Stimulated activated memory B cell treated with anti-CD40 and anti-IgM and Interleukin-4, amounts not matched to agents 10 μg/mL and 1 μg/mL and 100 μg/mL, for 72 hours (primary cell): ENCODE measurements at regions not wholly inside any gene's neighbourhood (a gene's known extent, or its start where the extent isn't known, plus 50 kb on each side); places are given as distances from the start of the nearest gene placed in this dataset.
"Not testable (repeated sequence)": the region's sequence is repeated elsewhere in the genome, so short reads cannot be mapped to it uniquely, and the experiment has no call there.

Experiments
- ATAC-seq: fragments of 150-1000 bp; cut with Tn5 transposase; 2 replicates; pipeline ENCODE4 v1.10.0; 2021
- H3K27ac Mint-ChIP-seq: one replicate; pipeline ENCODE4 v1.8.0; 2022; ENCODE audit warnings: mild to moderate bottlenecking, mixed read lengths
- H3K27me3 Mint-ChIP-seq: one replicate; pipeline ENCODE4 v1.8.0; 2022; ENCODE audit warnings: mixed read lengths
- H3K36me3 Mint-ChIP-seq: one replicate; pipeline ENCODE4 v1.8.0; 2022; ENCODE audit warnings: mixed read lengths
- H3K4me1 Mint-ChIP-seq: one replicate; pipeline ENCODE4 v1.8.0; 2022; ENCODE audit warnings: mixed read lengths
- H3K4me3 Mint-ChIP-seq: one replicate; pipeline ENCODE4 v1.8.0; 2022; ENCODE audit warnings: mild to moderate bottlenecking, moderate library complexity, mixed read lengths
- H3K9me3 Mint-ChIP-seq: one replicate; pipeline ENCODE4 v1.8.0; 2022; ENCODE audit warnings: mixed read lengths

- H3K4me3 Mint-ChIP-seq, H3K27me3 Mint-ChIP-seq, ATAC-seq, H3K27ac Mint-ChIP-seq, H3K36me3 Mint-ChIP-seq, H3K4me1 Mint-ChIP-seq: not testable (repeated sequence)
- H3K9me3 Mint-ChIP-seq = peaks cover 13% of the 10 kb centered on the region
Measured at GRCh38 chr10:65285726-65286125, 1640.1 kb upstream of the LRRTM3 start.

DNA sequence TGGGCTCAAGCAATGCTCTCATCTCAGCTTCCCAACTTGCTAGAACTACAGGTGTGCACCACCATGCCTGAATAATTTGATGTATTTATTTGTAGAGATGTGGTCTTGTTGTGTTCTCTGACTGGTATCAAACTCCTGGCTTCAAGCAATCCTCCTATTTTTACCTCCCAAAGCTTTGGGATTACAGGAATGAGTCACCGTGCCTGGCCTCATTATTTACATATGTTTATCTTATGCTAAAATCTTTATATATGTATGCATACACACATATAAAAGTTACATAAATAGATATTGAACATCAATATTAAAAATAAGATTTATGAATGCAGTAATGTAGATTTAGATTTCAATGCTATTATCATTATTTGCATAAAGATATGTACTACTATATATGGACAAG is 1634.5 kb upstream of the LRRTM3 start:
- ATAC-seq = no peak
- no peak overlapping the region for H3K27ac Mint-ChIP-seq
- peaks cover 9% of the 10 kb centered on the region for H3K9me3 Mint-ChIP-seq
- H3K36me3 Mint-ChIP-seq = no peaks in the 10 kb centered on the region
- H3K27me3 Mint-ChIP-seq = no peaks in the 10 kb centered on the region
- H3K4me3 Mint-ChIP-seq = no peak overlapping the region
- H3K4me1 Mint-ChIP-seq = no peaks in the 10 kb centered on the region

- Mint-ChIP-seq H3K9me3 (peaks cover 6% of the 10 kb centered on the region), H3K4me3 (no peak overlapping the region), H3K4me1 (no peaks in the 10 kb centered on the region), H3K27ac (no peak overlapping the region), H3K36me3 (no peaks in the 10 kb centered on the region), H3K27me3 (no peaks in the 10 kb centered on the region)
- no peak for ATAC-seq
Measured at GRCh38 chr10:65292551-65292950, 1633.3 kb upstream of the LRRTM3 start.

DNA sequence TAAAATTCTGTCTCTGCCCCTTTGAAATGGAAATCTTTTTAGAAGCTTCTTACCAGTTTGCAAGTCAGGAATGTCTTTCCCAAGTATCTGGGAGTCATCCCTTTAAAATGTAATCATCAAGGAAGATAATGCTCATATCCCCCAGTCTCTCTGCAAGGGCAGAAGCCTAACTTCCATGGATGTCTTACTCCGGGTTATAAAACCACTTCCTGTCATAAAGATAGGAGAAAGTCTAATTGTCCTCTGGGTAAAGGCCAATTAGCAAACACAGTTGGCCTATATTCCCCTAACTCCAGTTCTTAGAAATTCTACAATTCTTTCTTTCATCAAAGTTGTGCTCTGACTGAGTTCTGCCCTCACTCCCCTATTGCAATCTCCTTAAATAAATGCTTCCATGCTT is 1631.5 kb upstream of the LRRTM3 start:
- no peaks in the 10 kb centered on the region for H3K36me3 Mint-ChIP-seq
- H3K4me3 Mint-ChIP-seq = no peak overlapping the region
- H3K4me1 Mint-ChIP-seq = no peaks in the 10 kb centered on the region
- H3K27me3 Mint-ChIP-seq = no peaks in the 10 kb centered on the region
- no peak for ATAC-seq
- H3K27ac Mint-ChIP-seq = no peak overlapping the region
- H3K9me3 Mint-ChIP-seq = peaks cover 6% of the 10 kb centered on the region

DNA sequence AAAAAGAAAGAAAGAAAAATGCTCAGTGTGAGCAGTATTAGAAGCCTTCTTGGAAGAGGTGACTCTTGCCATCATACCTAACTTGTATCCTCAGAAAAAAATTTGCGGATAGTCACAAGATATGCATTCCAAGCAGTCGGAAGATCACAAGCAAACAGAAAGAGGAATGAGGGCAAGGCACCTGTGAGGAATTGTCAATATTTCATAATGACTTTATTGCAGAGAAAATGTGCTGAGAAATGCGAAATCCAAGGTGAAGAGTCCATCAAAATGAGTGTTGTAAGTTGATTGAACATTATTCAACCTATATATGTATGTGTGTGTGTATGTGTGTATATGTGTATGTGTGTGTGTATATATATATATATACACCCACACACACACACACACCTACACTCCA is 1624.7 kb upstream of the LRRTM3 start:
- Mint-ChIP-seq H3K27me3 (no peaks in the 10 kb centered on the region), H3K27ac (no peak overlapping the region), H3K36me3 (no peaks in the 10 kb centered on the region), H3K4me1 (no peaks in the 10 kb centered on the region), H3K9me3 (no peaks in the 10 kb centered on the region), H3K4me3 (no peak overlapping the region)
- ATAC-seq = no peak

GRCh38 chr10:65306201-65306600 is 1619.6 kb upstream of the LRRTM3 start:
- Mint-ChIP-seq H3K4me3 (no peak overlapping the region), H3K9me3 (no peaks in the 10 kb centered on the region), H3K4me1 (no peaks in the 10 kb centered on the region), H3K27ac (no peak overlapping the region), H3K27me3 (no peaks in the 10 kb centered on the region), H3K36me3 (no peaks in the 10 kb centered on the region)
- no peak for ATAC-seq

DNA sequence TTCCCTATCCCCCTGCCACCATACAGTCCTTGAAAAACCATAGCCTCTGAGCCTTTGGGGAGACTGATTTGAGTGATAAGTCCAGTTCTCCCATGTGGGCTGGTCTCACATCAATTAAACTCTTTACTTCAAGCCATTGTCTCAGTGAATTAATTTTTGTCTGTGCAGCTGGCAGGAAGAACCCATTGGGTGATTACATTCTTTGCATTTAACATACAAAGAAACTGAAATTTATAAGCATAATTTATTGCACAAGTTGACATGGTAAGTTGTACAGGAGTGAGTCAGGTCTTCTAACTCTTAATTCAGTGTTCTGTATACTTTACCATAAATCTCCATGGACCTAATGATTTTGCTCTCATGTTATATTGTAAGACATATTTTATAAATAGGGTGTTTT is 1613.0 kb upstream of the LRRTM3 start:
- no peak overlapping the region for H3K27ac Mint-ChIP-seq
- no peaks in the 10 kb centered on the region for H3K4me1 Mint-ChIP-seq
- ATAC-seq = no peak
- no peaks in the 10 kb centered on the region for H3K27me3 Mint-ChIP-seq
- peaks cover 4% of the 10 kb centered on the region for H3K9me3 Mint-ChIP-seq
- H3K4me3 Mint-ChIP-seq = no peak overlapping the region
- no peaks in the 10 kb centered on the region for H3K36me3 Mint-ChIP-seq

- Mint-ChIP-seq H3K4me3 (no peak overlapping the region), H3K36me3 (no peaks in the 10 kb centered on the region), H3K27me3 (no peaks in the 10 kb centered on the region), H3K27ac (no peak overlapping the region), H3K4me1 (no peaks in the 10 kb centered on the region), H3K9me3 (peaks cover 4% of the 10 kb centered on the region)
- ATAC-seq = no peak
Measured at GRCh38 chr10:65313406-65313805, 1612.4 kb upstream of the LRRTM3 start.

DNA sequence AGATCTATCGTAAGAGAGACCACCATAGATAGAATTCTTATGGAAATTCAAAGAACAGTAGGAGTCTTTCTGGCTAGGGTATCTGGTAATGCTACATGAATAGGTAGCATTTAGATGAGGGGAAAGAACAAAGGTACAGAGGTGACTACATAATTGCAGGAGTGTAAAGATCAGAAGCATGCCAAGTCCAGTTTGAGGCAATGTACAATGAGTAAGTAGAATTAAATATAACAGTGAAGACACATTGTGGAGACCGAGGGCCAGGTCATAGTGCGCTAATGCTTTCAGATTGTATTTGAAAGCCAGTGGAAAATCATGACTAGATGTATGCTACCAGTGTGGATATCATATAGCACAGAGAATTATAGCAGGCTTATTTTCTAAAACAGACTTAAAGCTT is 1611.6 kb upstream of the LRRTM3 start:
- ATAC-seq = no peak
- H3K27ac Mint-ChIP-seq = no peak overlapping the region

GRCh38 chr10:65319493-65319892 is 1606.3 kb upstream of the LRRTM3 start:
- no peaks in the 10 kb centered on the region for H3K27me3 Mint-ChIP-seq
- H3K27ac Mint-ChIP-seq = no peak overlapping the region
- H3K4me3 Mint-ChIP-seq = no peak overlapping the region
- no peak for ATAC-seq
- no peaks in the 10 kb centered on the region for H3K36me3 Mint-ChIP-seq
- no peaks in the 10 kb centered on the region for H3K4me1 Mint-ChIP-seq
- no peaks in the 10 kb centered on the region for H3K9me3 Mint-ChIP-seq

More for the DNA sequence above, 1611.6 kb upstream of the LRRTM3 start:
- H3K4me3 Mint-ChIP-seq = no peak overlapping the region
- H3K36me3 Mint-ChIP-seq = no peaks in the 10 kb centered on the region
- no peaks in the 10 kb centered on the region for H3K27me3 Mint-ChIP-seq
- H3K9me3 Mint-ChIP-seq = peaks cover 4% of the 10 kb centered on the region
- no peaks in the 10 kb centered on the region for H3K4me1 Mint-ChIP-seq

- Mint-ChIP-seq H3K4me3 (no peak overlapping the region), H3K27ac (no peak overlapping the region), H3K27me3 (no peaks in the 10 kb centered on the region), H3K9me3 (no peaks in the 10 kb centered on the region), H3K36me3 (no peaks in the 10 kb centered on the region), H3K4me1 (no peaks in the 10 kb centered on the region)
- no peak for ATAC-seq
Measured at GRCh38 chr10:65320236-65321026, 1605.4 kb upstream of the LRRTM3 start.

- no peaks in the 10 kb centered on the region for H3K27me3 Mint-ChIP-seq
- H3K9me3 Mint-ChIP-seq = no peaks in the 10 kb centered on the region
- H3K27ac Mint-ChIP-seq = no peak overlapping the region
- no peak overlapping the region for H3K4me3 Mint-ChIP-seq
- no peak for ATAC-seq
- H3K36me3 Mint-ChIP-seq = no peaks in the 10 kb centered on the region
- no peaks in the 10 kb centered on the region for H3K4me1 Mint-ChIP-seq
Measured at GRCh38 chr10:65323802-65324201, 1602.0 kb upstream of the LRRTM3 start.

- Mint-ChIP-seq H3K36me3 (no peaks in the 10 kb centered on the region), H3K27ac (no peak overlapping the region), H3K4me3 (no peak overlapping the region), H3K27me3 (no peaks in the 10 kb centered on the region), H3K9me3 (no peaks in the 10 kb centered on the region), H3K4me1 (no peaks in the 10 kb centered on the region)
- no peak for ATAC-seq
Measured at GRCh38 chr10:65325913-65326312, 1599.9 kb upstream of the LRRTM3 start.

GRCh38 chr10:65328486-65328885 is 1597.3 kb upstream of the LRRTM3 start:
- Mint-ChIP-seq H3K4me3 (no peak overlapping the region), H3K4me1 (no peaks in the 10 kb centered on the region)

GRCh38 chr10:65335311-65335710 is 1590.5 kb upstream of the LRRTM3 start:
- no peaks in the 10 kb centered on the region for H3K36me3 Mint-ChIP-seq
- ATAC-seq = no peak
- H3K27ac Mint-ChIP-seq = no peak overlapping the region
- H3K27me3 Mint-ChIP-seq = no peaks in the 10 kb centered on the region
- H3K4me3 Mint-ChIP-seq = no peak overlapping the region
- no peaks in the 10 kb centered on the region for H3K9me3 Mint-ChIP-seq
- H3K4me1 Mint-ChIP-seq = no peaks in the 10 kb centered on the region

More at GRCh38 chr10:65328486-65328885, 1597.3 kb upstream of the LRRTM3 start:
- Mint-ChIP-seq H3K9me3 (no peaks in the 10 kb centered on the region), H3K27me3 (no peaks in the 10 kb centered on the region), H3K36me3 (no peaks in the 10 kb centered on the region), H3K27ac (no peak overlapping the region)
- no peak for ATAC-seq

DNA sequence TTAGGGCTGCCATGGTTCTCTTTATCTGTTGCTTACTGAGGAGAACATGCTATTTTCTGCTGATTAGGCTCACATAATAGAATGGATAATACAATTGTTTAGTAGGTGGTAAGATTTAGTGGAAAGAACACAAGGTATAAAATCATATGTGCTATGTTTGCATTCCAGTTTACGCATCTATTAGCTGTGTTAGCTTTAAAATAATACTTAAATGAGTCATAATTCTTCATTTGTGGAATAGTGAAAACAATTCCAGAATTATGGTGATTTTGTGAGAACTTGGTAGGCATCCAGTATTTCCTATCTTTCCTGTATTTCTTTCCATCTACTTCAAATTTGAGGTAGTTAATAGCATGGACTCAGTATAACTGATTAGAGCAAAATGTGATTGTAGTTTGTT is 1585.5 kb upstream of the LRRTM3 start:
- H3K27me3 Mint-ChIP-seq = no peaks in the 10 kb centered on the region
- H3K36me3 Mint-ChIP-seq = no peaks in the 10 kb centered on the region
- H3K4me3 Mint-ChIP-seq = no peak overlapping the region
- no peak for ATAC-seq
- peaks cover 3% of the 10 kb centered on the region for H3K9me3 Mint-ChIP-seq
- H3K27ac Mint-ChIP-seq = no peak overlapping the region
- H3K4me1 Mint-ChIP-seq = no peaks in the 10 kb centered on the region
